ENCODE measurements at regions not wholly inside any gene's neighbourhood (a gene's known extent, or its start where the extent isn't known, plus 50 kb on each side); places are given as distances from the start of the nearest gene placed in this dataset.
"Not testable (repeated sequence)": the region's sequence is repeated elsewhere in the genome, so short reads cannot be mapped to it uniquely, and the experiment has no call there.

GRCh38 chr6:58047865-58048264, 730.4 kb downstream of the PRIM2 start:
- TF ChIP-seq CTCF, EZH2phosphoT487, EZH2 (IDR thresholded peaks at IDR 0.05): not testable (repeated sequence)
